C1 segment of cervical spinal cord (tissue), 14 donors: ENCODE measurements at regions not wholly inside any gene's neighbourhood (a gene's known extent, or its start where the extent isn't known, plus 50 kb on each side); places are given as distances from the start of the nearest gene placed in this dataset.
"Not testable (repeated sequence)": the region's sequence is repeated elsewhere in the genome, so short reads cannot be mapped to it uniquely, and the experiment has no call there.

ENCODE experiments used
- DNase-seq, 14 donors: peaks; one replicate each; lab custom pipeline; 2025; lab: John Stamatoyannopoulos, UW

DNA sequence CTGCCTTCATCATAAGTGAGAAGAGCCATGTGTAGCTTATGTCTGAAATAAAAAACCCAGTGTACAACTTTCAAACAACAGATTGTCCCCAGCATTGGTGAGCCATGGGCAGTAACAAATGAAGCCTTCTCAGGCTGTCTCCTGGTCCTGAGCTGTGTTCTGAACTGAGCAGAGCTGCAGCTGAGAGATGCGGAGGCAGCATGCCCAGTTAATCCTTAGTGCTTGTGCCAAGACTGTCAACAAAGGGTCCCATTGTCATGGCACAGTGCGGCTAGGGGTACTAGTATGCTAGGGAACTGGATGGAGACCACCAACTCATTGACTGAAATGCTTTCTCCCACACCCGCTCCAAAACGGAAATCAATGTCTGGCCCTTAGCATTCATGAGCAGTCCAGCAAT, 154.3 kb downstream of the RMST start:
- peak in 11 of 14 donors; percentile 6 to 63 (median 35) for DNase-seq

DNA sequence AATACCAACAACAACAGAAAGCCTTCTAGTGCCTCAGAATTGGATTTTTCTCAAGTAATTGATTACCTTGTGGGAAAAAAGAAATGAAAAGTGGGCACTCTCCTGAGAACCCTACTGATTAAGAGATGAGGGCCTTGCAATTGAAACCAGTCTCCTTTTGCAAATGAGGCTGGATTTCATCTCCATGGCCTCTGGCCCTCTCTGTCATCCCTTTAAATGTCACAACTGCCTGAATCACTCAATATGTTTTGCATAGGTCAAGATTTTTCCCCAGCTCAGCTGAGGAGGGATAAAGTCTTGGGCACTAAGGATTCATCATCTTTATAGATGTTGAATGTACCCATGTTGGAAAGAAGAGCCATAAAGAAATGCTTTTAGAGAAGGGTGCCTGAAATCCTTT, 166.4 kb downstream of the RMST start:
- no peak for DNase-seq

DNA sequence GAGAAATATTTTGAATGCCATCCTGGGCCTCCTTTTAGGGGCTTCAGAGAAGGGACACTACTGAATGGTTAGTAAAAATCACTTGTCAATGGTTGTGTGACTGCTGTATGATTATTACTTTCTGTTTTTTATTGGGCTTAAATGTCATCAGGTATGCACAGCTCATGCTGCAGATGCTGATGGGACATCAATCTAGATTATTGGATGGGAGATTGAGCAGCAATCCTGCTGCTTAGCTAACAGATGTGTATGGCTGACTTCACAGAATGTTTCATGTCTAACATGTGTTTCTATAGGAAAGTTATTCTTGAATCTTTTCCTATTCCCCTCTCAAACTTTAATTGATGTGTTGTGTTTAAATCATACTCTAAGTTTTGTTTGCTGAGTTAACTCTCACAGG, 166.8 kb downstream of the RMST start:
- DNase-seq = no peak

DNA sequence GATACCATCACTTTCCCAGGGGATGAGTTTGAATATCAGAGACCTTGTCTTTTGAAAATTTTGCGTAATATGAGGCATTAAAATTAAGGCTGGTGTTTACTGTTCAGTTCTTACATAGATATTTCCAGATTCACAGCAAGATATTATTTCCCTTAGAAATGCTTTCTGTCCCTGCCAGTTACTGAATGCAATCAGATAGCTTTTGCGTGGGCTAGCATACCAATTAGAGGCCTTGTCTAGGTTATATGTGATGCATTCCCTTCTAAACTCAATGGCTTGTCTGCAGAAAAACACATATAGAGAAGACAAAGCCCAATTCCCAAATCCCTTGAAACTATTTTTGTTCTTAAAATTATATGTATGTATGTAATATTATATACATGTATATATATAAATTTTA, 167.8 kb downstream of the RMST start:
- DNase-seq = no peak

DNA sequence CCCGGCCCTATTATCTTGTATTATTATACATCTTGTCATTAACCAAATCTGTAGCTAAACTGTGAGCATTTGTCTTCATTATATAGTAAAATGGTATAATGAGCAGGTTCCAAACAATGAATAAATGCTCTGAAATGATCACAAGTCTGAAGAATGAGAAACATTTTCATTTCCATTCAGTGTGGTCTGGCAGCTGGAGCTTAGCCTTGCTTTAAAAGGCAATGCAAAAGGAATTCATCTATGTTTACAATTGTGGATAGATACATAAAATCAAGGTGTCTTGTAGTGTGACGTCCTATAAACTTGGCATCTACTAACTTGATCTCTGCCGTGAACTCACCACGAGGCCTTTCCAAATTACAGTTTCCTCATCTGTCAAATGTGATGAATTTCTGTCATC, 168.3 kb downstream of the RMST start:
- DNase-seq = no peak

DNA sequence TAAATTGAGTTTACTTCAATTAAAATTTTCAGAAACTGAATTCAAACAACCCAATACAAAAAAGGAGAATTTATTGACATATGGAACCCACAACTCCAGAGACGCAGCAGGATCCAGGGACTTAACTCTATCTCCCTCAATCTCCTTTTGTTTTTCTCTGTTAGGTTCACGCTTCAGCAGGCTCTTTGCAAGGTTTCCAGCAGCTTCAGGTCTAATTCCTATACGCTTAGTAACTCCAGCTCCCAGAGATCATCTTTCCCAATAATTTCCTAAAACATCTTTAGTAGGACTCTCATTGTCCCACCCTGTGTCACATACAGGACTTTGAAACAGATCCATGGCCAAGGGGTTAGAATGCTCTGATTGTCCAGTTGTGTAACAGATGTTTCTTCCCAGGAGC, 175.2 kb downstream of the RMST start:
- DNase-seq = no peak

DNA sequence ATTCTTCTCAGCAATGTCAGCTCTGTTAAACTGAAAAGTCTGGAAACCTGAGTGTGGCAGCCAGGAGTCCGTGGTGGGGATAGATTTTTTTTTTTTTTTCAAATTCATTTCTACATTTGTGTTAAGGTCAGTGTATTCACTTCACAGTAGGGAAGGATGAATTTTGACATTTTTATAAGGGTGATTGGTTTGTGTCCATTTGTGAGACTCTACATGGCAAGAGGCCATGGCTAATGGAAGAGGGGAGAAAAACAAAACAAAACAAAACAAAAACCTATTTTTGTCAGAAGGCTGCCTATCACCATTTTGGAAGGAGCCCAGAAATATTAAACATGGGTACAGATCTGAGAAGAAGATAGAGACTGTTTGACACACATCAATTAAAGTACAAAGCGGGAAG, 176.1 kb downstream of the RMST start:
- no peak for DNase-seq

DNA sequence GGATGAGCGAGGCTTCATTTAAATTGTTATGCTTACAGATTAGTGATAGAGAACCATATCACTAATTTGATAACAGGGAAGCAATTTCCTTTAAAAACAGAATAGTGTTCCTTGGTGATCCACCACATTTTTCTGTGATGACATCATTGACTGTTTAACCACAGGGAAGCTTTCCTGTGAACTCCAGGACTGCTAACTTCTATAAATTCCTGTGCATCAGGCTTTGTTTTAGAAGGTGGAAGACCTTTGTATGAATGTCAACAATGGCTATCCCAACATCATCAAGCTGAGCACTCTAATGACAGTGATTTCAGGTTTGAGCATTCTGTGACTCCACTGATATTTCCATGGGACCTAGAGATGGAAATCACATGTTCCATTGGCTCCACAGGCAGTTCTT, 177.1 kb downstream of the RMST start:
- no peak for DNase-seq

DNA sequence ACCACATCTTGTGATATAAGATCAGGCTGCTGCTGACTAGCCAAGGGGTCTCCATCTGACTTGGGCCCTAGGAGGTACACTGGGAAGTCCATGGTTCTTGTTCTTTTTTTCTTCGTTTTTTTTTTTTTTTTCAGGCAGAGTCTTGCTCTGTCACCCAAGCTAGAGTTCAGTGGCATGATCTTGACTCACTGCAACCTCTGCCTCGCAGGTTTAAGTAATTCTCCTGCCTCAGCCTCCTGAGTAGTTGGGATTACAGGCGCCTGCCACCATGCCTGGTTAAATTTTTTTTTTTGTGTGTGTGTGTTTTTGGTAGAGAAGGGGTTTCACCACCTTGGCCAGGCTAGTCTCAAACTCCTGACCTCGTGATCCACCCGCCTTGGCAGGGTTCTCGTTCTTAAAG, 178.2 kb downstream of the RMST start:
- DNase-seq = no peak

DNA sequence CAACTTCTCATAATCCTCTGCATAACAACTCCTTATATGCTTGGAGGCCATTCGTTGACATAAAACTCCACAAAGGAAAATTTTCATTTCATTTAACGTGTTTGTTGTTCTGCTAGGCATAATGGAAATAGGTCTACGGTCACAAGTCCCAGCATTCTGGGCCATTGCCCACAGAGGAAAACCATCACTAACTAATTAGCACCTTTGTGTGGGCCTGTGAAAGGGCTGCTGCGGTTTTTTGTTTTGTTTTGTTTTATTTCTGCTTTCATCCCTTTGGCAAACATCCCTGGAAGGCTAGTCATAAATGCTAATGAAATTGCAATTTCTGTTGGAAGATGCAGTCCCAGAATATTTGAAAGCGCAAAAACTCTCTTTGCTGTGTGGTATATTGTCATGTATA, 180.3 kb downstream of the RMST start:
- no peak for DNase-seq

DNA sequence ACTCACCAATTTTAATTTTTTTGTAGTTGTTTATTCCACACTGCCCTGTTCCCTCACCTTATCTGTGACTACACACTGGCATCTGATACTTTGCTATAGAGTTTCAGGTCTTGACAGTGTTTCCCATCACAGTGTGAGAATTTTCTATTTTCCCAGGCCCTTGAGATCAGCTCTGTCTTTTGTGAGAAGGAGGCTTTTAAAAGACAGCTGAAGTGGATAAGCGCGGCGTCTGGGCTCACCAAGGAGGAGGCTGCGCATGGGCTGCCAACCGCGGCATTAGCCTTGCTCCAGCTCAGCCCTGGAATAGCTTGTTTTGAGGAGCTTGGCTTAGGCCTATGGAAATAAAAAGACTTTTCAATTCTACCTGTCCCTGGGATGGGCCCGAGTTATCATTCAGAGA, 181.3 kb downstream of the RMST start:
- DNase-seq = peak in 1 of 14 donors; percentile 2

DNA sequence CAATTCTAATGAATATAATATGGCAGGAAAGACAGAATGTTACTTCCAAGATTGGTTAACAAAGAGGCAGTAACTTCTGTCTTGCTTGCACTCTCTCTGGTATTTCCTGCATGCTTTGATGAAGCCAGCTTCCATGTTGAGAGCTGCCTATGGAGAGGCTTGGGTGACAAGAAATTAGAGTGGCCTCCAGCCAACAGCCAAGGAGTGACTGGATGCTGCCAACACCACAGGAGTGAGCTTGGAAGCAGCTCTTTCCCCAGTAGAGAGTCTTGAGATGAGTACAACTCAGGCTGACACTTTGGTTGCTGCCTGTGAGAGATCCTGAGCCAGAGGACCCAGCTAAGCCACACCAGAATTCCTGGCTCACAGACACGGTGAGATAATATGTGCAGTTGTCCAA, 183.1 kb downstream of the RMST start:
- no peak for DNase-seq

DNA sequence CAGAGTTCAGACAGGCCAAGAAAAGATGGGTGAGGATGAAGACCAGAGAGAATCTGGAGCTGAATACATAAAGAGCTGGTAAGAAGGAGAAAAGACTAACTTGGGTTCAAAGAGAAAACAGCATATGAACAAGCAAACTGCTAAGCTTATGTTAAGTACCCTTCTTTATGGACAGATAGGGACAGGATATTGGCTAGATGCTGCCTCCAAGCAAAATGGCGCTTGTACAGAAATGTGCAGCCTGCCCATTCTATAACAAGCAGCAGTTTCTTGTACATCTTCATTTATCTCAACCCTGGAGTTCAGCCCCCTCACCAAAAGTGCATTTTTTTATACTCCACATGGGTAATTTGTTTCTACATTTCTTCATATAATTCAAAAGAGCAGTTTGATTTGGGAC, 184.5 kb downstream of the RMST start:
- no peak for DNase-seq

DNA sequence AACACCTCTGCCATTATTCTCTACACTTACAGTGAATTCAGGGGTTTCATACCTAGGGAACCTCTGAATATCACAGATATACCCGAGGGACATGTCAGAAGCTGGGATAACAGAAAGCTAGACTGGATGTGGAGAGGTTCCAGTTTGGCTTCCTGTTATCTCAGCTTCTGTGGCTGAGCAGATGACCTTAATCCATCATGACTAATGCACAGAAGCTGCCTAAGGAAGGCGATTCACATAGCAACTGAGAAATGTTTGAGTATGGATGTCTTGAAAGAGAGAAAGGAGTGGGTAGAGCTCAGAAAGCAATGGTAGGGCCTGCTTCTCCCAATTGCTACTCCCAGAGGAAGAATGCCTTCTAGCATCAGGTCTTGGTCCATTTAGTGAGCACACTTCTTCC, 187.6 kb downstream of the RMST start:
- DNase-seq = no peak

DNA sequence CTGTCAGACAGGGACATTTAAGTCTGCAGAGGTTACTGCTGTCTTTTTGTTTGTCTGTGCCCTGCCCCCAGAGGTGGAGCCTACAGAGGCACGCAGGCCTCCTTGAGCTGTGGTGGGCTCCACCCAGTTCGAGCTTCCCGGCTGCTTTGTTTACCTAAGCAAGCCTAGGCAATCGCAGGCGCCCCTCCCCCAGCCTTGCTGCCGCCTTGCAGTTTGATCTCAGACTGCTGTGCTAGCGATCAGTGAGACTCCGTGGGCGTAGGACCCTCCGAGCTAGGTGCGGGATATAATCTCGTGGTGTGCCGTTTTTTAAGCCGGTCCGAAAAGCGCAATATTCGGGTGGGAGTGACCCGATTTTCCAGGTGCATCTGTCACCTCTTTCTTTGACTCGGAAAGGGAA, 193.9 kb downstream of the RMST start:
- DNase-seq = not testable (repeated sequence)

DNA sequence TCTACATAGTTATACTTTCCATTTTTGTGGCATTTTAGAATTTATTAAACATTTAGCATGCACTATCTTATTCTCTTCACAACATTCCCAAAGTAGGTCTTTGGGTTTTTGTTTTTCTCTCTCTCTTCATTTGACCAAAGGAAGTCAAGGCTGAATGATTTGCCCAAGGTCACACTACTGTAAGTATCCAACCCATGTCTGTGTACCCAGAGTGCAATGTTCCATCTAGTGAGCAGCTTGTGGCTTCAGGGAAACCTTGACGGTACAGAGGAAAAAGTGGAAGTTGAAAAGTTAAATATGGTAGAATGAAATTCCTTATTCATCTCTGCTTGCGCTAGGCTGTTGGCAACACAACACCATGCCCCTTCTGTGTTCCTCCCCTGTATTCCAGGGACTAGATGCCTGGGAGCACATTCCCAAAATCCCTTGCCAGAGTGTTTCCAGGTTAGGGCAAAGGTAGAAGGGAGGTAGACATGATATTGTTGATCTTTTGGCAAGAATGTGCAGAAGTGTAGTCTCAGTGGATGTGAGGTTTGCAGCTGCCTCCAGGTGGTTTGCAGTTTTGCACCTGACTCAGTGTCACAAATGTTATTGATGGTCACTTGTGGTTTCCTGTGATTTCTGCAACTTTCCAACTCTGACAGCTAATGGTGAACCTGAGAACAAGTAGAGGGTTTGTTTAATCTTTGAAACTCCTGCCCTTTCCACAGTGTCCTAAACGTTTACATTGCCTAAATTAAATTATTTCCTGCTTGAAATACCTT, 196.7 kb downstream of the RMST start:
- no peak for DNase-seq

DNA sequence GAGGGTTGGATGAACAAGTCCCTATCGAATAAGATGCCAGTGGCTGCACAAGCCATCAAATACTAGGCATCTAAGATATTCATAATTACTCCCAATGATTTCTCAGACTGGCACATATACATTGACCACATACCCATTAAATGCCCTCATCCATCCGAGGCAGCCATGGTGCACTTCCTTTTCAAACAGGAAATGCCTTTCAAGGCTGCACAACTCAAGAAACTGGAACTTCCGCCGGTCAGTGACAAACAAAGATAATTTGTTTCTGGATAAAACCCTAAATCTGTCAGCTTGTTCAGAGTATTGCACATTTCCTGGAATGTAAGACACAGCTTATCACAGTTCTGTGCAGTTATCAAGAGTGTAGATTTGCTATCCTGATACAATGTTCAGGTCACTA, 203.7 kb downstream of the RMST start:
- no peak for DNase-seq

DNA sequence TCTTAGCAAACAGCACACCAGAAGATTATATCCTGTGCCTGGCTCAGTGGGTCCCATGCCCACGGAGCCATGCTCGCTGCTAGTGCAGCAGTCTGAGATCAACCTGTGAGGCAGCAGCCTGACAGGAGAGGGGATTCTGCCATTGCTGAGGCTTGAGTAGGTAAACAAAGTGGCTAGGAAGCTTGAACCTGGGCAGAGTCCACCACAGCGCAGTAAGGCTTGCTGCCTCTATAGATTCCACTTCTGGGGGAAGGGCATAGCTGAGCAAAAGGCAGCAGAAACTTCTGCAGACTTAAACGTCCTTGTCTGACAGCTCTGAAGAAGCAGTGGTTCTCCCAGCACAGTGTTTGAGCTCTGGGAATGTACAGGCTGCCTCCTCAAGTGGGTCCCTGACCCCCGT, 210.3 kb downstream of the RMST start:
- DNase-seq = no peak

DNA sequence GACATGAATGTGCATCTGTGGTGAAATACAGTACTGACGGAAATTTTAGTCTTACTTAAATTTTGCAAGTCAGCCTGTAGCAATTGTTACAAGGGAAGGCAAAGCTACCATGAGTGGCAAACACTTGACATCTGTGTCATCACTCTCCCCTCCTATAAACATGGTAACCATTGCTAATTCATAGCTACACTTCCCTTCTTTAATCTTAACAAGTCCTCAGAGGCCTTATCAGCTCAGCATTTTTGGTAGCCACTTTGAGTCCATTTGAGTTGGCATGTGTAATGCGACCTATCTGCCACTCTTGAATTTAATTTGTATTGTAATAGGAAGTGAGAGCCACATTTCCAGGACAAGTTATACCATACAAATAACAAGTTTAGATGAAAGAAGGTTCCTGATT, 218.1 kb downstream of the RMST start:
- DNase-seq = no peak

DNA sequence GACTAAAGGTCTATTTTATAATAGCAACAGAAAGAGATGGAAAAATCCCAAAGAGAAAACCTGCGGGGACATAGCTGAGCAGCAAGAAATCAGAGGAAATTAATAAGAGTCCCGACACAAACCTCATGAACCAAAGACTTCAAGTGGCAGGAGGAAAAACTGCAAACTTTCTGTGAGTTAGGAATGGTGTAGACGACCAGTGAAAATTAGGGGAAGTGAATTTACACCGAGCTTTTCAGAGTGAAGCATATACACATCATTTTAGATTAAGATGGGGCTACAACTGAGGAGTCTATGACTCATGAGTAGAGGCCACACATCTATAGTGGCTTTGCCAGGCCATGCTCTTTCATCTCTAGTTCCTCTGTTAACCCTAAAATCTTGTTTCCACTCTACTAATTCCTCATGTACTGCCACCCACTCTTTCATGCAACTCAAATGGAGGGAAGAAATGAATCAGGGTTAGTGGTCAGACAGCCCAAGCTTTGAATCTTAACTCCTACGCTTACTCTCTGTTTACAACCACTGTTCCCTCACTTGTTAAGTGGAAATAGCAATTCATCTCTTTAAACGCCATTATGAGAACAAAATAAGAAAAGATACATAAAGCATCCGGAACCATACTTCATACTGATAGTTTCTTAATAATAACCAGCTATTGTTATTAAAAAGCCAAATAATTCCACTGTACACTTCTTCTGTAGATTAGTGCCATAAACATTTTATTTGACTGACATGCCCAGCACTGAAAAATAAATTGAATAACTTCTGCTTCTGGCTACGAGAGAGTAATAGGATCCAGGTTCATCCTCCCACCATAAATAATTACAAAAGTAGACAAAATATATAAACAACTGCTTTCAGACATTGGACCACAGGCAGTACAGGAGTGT, 219.3 kb downstream of the RMST start:
- no peak for DNase-seq

DNA sequence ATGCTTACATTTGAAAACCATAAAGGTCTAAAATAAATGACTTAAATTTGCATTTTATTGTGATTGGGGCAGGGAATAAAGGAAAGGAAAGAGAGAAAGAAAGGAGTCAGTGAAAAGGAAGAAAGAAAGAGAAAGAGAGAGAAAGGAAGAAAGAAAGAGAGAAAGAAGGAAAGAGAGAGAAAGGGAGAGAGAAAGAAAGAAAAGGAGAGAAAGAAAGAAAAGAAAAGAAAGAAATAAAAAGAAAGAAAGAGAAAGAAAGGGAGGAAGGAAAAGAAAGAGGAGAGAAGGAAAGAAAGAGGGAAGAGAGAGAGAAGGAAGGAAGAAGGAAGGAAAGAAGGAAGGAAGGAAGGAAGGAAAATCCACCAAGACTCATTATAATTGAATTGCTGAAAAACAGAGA, 222.8 kb downstream of the RMST start:
- DNase-seq = no peak

DNA sequence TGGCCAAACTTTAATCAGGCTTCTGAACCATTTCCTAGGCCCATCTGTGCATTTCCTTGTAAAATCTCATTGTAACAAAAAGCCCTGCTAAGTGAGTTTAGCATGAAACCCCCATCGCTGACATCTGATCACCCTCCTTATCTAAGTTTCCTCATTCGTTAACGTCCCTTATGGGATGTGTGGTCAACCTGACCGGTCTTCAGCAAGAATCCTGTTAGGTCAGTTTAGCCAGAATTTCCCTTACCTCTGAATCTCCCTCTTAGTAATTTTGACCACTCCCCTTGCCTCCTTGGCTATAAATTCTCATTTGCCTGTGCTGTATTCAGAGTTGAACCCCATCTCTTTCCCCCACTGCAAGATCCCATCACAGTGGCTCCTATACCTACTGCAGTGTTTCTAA, 239.3 kb downstream of the RMST start:
- DNase-seq = no peak

DNA sequence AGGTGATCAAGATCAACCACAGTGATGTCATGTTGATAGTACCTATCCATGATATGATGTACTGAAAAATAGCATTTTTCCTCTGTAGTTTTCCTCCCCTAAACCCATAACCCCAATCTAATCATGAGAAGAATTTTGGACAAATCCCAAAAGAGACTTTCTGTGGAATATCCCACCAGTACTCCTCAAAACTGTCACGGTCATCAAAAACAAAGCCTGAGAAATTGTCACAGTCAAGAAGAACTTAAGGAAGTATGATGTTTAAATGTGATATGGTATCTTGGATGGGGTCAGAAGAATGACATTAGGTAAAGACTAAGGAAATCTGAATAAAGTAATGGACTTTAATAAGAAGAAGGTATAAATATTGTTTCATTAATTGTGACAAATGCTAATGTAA, 248.8 kb downstream of the RMST start:
- DNase-seq = no peak
